DMS53 (cell line): ENCODE measurements at regions not wholly inside any gene's neighbourhood (a gene's known extent, or its start where the extent isn't known, plus 50 kb on each side); places are given as distances from the start of the nearest gene placed in this dataset.

Experiments
- DNase-seq: peaks from one replicate; lab custom pipeline; 2025; lab: John Stamatoyannopoulos, UW

GRCh38 chr7:24199978-24200377 is 84.0 kb upstream of the NPY start:
- no peak for DNase-seq

GRCh38 chr7:24200407-24200966 is 83.5 kb upstream of the NPY start:
- no peak for DNase-seq

DNA sequence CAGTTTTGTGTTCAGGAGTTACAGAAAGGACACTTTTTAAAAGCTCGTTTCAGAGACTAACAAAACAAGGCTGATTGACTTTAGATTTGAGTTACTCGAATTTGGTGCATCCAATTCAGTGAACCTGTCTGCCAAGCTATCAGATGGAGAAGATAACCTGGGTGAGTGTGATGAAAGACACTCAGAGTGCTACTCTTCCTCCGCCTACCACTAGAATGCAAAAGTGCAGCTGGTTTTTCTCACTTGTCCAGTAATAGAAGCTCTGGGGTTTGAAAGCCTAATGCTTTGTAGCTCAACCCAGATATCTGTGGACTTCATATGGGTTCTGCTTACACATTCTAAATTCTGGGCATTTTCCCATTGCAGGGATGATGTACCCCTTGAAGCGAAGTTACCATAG is 82.8 kb upstream of the NPY start:
- no peak for DNase-seq

- no peak for DNase-seq
These were observed 71.9 kb upstream of the NPY start for GRCh38 chr7:24212073-24212472.

GRCh38 chr7:24213311-24213710 is 70.7 kb upstream of the NPY start:
- DNase-seq, result no peak

- DNase-seq, result no peak
These were observed 69.3 kb upstream of the NPY start for GRCh38 chr7:24214670-24215069.

DNA sequence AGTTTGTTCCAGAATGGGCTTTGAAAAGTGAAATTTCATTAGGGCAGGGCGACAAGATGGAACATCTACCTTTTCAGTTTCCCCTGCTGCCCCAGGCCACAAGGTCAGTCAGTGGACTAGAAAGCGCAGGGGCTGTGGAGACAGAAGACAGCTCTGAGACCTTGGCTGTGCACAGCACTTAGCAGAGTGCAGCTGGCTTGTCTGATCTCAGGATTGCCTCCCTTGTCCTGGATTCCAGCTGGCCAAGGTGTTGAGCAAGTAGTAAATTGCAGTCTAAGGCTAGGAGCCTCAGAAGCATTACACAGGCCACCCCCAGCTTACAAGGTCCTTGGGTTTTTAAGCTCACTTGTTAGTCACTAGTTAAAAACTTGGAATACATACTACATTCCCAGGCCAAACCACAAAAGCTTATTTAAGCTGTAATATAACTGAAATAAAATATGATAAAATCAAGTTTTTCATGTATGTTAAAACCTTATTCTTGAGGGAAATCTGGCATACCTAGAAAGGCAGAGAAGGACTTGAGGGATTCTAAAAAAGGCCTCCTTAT is 67.3 kb upstream of the NPY start:
- no peak for DNase-seq

GRCh38 chr7:24221500-24221899 is 62.5 kb upstream of the NPY start:
- no peak for DNase-seq

GRCh38 chr7:24227068-24227467 is 56.9 kb upstream of the NPY start:
- DNase-seq, result peak; percentile 32

DNA sequence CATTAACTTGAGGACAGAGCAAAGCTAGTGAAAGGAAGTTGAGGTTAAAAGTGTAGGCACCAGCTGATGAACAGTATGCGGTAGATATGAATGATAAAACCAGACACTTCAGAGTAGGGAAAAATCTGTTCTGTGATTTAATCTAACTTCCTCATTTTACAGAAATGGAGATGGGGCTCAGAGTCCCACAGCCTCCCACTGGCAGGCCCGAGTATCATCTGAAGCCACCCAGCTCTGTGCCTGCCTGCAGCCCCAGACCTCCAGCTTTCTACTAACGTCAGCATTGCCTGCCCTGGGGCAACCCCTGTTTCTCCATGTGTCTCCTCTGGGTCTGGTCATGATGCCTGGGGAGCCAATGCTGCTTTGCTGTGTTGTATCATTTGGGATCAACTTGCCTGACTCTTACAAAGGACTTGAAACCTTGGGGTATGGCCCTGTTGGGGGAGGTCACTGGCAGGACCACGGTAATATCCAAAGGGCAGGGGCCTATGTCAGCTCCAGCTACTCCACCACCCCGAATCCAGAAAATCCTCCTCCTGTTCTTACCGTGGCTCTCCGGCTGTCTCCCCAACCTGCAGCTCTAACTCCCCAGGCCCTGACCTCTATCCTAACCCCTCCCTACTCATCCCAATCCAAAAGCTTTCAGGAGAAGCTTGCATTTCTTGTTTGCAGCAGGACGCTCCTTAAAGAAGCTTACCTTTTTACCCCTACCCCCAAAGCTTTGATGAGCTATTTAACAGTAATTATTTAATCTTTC is 56.2 kb upstream of the NPY start:
- no peak for DNase-seq

DNA sequence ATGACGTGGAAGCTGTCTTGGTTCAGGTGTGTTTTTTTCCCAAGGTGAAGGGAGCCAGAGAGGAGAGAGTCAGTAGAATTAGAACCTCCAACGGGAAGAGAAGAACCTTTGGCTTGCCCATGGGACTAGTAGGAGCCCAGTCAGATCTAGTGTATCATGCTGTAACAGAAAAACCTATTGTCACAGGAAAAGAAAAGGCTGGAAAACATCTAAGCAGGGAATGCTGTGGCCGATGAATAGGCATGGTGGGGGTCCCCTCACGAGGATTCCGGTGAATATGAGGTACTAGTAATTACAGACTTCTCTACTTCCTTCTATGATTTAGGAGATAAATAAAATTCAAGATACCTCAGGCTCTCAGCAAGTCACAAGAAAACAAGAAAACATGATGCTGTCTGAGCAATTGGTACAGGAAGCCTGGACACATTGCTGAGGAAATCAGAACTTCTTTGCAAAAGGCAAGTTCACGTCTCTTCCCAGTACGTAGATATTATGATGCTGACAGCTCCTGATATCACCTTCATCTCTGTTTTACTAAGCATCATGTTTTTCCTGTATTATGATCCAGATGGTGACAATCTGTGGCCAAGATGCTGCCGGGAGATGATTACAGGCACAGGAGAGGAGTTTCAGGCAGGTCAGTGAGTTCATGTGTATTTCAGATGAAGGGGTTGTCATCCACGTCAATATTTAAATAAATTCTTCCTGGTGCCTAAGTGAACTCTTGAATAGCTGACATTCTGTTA is 54.3 kb upstream of the NPY start:
- no peak for DNase-seq

GRCh38 chr7:24231493-24231892 is 52.5 kb upstream of the NPY start:
- DNase-seq, result no peak

GRCh38 chr7:24233386-24233785 is 50.6 kb upstream of the NPY start:
- no peak for DNase-seq
